ENCODE measurements at regions not wholly inside any gene's neighbourhood (a gene's known extent, or its start where the extent isn't known, plus 50 kb on each side); places are given as distances from the start of the nearest gene placed in this dataset.

DNA sequence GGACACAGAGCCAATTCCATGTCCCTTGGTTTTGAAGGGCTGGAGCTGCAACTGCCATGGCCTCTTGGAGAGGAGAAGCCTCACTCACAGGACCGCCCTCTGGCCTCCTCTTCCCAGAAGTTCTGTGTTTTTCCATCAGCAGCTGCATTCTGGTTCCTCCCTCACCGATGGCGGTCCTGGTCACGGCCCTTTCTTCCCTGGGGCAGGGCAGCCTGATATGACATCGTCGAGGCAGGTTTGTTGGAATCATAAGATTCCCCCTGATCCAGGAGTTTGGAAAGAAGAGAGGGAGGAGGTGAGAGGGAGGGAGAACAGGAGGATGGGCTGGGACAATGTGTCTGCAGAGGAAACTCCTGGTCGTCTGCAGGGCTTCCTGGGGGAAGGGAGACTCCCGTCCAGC is 82.7 kb upstream of the PDZD8 start:
- TF ChIP-seq, protein P1, sequence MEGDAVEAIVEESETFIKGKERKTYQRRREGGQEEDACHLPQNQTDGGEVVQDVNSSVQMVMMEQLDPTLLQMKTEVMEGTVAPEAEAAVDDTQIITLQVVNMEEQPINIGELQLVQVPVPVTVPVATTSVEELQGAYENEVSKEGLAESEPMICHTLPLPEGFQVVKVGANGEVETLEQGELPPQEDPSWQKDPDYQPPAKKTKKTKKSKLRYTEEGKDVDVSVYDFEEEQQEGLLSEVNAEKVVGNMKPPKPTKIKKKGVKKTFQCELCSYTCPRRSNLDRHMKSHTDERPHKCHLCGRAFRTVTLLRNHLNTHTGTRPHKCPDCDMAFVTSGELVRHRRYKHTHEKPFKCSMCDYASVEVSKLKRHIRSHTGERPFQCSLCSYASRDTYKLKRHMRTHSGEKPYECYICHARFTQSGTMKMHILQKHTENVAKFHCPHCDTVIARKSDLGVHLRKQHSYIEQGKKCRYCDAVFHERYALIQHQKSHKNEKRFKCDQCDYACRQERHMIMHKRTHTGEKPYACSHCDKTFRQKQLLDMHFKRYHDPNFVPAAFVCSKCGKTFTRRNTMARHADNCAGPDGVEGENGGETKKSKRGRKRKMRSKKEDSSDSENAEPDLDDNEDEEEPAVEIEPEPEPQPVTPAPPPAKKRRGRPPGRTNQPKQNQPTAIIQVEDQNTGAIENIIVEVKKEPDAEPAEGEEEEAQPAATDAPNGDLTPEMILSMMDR (CRISPR knock-in tag; IDR thresholded peaks at IDR 0.05), result no peak
- TF ChIP-seq ZNF124 (CRISPR knock-in tag; IDR thresholded peaks at IDR 0.05) (no peak), ZNF558 (CRISPR knock-in tag; IDR thresholded peaks at IDR 0.05; ENCODE audit: borderline replicate concordance) (no peak), EP300 (IDR thresholded peaks at IDR 0.05; ENCODE audit: low read depth in 2 of 2, low read length in 2 of 2) (no peak), EP300 (CRISPR knock-in tag; IDR thresholded peaks at IDR 0.05; ENCODE audit: borderline replicate concordance) (no peak), HES4 (CRISPR knock-in tag; IDR thresholded peaks at IDR 0.05; ENCODE audit: borderline replicate concordance) (no peak)
- TF ChIP-seq, protein P2, sequence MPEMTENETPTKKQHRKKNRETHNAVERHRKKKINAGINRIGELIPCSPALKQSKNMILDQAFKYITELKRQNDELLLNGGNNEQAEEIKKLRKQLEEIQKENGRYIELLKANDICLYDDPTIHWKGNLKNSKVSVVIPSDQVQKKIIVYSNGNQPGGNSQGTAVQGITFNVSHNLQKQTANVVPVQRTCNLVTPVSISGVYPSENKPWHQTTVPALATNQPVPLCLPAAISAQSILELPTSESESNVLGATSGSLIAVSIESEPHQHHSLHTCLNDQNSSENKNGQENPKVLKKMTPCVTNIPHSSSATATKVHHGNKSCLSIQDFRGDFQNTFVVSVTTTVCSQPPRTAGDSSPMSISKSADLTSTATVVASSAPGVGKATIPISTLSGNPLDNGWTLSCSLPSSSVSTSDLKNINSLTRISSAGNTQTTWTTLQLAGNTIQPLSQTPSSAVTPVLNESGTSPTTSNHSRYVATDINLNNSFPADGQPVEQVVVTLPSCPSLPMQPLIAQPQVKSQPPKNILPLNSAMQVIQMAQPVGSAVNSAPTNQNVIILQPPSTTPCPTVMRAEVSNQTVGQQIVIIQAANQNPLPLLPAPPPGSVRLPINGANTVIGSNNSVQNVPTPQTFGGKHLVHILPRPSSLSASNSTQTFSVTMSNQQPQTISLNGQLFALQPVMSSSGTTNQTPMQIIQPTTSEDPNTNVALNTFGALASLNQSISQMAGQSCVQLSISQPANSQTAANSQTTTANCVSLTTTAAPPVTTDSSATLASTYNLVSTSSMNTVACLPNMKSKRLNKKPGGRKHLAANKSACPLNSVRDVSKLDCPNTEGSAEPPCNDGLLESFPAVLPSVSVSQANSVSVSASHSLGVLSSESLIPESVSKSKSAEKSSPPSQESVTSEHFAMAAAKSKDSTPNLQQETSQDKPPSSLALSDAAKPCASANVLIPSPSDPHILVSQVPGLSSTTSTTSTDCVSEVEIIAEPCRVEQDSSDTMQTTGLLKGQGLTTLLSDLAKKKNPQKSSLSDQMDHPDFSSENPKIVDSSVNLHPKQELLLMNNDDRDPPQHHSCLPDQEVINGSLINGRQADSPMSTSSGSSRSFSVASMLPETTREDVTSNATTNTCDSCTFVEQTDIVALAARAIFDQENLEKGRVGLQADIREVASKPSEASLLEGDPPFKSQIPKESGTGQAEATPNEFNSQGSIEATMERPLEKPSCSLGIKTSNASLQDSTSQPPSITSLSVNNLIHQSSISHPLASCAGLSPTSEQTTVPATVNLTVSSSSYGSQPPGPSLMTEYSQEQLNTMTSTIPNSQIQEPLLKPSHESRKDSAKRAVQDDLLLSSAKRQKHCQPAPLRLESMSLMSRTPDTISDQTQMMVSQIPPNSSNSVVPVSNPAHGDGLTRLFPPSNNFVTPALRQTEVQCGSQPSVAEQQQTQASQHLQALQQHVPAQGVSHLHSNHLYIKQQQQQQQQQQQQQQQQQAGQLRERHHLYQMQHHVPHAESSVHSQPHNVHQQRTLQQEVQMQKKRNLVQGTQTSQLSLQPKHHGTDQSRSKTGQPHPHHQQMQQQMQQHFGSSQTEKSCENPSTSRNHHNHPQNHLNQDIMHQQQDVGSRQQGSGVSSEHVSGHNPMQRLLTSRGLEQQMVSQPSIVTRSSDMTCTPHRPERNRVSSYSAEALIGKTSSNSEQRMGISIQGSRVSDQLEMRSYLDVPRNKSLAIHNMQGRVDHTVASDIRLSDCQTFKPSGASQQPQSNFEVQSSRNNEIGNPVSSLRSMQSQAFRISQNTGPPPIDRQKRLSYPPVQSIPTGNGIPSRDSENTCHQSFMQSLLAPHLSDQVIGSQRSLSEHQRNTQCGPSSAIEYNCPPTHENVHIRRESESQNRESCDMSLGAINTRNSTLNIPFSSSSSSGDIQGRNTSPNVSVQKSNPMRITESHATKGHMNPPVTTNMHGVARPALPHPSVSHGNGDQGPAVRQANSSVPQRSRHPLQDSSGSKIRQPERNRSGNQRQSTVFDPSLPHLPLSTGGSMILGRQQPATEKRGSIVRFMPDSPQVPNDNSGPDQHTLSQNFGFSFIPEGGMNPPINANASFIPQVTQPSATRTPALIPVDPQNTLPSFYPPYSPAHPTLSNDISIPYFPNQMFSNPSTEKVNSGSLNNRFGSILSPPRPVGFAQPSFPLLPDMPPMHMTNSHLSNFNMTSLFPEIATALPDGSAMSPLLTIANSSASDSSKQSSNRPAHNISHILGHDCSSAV (CRISPR knock-in tag; IDR thresholded peaks at IDR 0.05; ENCODE audit: borderline replicate concordance), result no peak

Measured in HepG2 (cell line).